Ecto neural progenitor cell (in vitro differentiated cells): ENCODE measurements at regions not wholly inside any gene's neighbourhood (a gene's known extent, or its start where the extent isn't known, plus 50 kb on each side); places are given as distances from the start of the nearest gene placed in this dataset.
"Not testable (repeated sequence)": the region's sequence is repeated elsewhere in the genome, so short reads cannot be mapped to it uniquely, and the experiment has no call there.

Experiments used
- DNase-seq: peaks from one replicate; pipeline ENCODE4 v3.0.0-alpha.2; 2018; ENCODE audit warnings: low spot score

- no peak for DNase-seq
Measured at GRCh38 chr4:62683799-62684566, 1483.9 kb downstream of the ADGRL3 start.

GRCh38 chr4:62676962-62677361, 1476.8 kb downstream of the ADGRL3 start:
- no peak for DNase-seq

- no peak for DNase-seq
Measured at GRCh38 chr4:62670514-62670913, 1470.4 kb downstream of the ADGRL3 start.

- no peak for DNase-seq
Measured at GRCh38 chr4:62661821-62662220, 1461.7 kb downstream of the ADGRL3 start.

DNA sequence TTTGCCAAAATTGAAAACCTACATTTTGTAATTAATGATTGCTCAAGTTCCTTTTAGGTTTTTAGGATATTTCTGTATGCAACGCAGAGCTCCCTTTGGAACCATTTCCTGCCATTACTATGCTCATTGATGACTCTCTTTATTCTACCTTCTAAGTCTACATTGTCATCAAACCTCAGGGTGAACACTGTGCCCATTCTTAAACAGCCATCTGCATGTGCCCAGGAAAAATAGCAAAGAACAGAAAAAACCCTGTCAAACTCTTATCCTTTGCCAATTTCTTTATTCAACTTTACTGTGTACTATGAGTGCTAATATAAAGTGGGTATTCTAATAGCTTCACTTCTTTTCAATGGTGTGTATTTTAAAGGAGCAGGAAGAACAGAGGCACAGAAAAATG, 1455.9 kb downstream of the ADGRL3 start:
- DNase-seq: no peak

DNA sequence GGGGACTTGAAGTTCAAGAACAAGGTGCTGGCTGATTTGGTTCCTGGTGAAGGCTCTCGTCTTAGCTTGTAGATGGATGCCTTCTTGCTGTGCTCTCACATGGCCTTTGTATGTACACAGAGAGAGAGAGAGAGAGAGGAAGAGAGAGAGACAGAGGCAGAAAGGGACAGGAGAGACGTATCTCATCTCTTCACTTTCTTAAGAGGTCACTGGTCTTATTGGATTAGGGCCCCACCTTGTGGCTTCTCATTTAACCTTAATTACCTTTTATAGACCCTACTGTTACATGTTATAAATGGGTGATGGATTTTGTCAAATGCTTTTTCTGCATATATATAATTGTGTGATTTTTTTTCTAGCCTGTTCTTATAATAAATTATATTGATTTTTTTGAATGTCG, 1444.2 kb downstream of the ADGRL3 start:
- no peak for DNase-seq

DNA sequence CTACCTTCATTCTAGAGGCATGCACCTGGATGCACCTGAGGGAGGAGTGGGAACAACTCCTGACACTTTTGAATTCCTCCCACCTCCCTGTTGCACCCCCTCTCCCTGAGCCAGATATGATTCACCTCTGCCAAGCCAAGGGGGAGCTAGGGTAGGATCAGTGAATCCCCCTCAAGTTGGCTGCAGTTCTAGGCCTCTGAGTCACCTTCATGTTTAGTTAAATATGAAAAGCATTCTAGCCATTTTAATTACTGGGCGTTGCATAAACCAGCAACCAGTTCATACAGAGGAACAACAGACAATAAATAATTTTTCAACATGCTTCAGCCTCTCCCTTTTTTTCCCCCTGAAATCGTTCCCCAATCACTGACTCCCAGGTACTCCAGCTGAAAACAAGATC, 1440.2 kb downstream of the ADGRL3 start:
- DNase-seq: no peak

- no peak for DNase-seq
Measured at GRCh38 chr4:62627671-62628070, 1427.5 kb downstream of the ADGRL3 start.

DNA sequence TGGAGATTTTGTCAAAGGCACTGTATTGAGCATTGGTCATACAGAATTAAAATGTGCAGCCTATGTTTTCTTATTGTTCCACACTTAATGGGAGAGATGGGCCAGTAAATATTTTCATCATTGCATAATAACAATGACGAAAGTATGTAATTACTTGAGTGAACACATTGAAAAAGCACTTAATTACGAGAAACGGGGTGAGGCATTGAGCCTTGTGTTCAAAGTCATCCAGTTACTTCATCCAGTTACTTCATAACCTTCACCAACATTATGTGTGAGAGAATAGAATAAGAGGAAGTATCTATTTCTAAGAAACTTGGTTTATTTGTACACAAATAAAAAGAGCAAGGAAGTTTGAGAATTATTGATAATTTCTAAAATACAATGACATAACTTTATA, 1427.0 kb downstream of the ADGRL3 start:
- no peak for DNase-seq

DNA sequence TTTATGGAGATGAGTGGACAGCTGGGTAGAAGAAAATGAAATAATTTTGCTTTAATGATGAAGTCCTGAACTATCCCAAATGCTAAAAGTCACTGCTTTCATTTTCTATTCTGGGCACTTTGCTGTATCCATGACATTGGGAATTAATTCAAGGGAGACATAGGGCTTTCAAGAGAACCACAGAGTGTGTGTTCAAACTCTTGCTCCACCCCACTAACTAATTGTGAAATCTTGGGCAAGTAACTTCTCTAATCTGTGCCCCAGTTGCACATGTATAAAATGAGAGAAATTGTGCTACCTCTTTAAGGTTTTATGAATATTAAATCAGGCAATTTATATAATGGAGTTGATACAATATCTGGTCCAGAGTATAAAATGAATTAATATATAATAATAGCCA, 1422.0 kb downstream of the ADGRL3 start:
- DNase-seq: no peak

DNA sequence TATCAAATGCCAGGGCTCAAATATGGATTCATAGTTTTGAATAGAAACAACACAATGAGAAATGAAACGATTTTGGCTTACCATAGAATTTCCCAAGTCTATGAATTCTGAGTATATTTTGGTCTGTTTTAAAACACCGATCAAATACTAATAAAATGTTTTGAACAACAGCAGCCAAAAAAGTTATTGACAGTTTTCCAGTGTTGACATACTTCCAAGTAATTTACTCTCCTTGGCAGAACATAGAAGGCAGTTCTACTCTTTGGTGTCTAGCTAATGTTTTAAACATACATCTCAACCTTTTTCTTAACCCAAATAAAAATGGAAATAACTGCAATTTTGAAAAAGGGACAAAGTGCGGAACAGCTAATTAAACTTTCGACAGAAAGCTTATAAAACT, 1419.8 kb downstream of the ADGRL3 start:
- DNase-seq: no peak

DNA sequence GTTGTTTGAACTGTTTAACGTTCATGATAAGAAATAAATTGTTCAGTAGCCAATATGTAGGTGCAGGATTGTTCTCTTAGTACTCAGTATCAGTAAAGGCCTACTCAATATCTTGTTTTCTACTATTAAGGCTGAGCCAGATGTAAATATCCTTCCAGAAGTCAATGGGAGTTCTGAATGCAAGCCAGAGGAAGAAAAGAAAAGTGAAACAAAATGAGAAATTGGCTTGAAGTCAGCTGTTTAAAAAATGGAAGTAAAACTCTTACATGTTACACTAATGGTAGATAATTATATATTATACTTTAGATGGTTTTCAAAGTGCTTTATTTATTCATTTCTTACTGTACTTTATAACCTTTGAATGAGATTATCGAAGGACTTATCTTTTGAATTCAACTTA, 1417.9 kb downstream of the ADGRL3 start:
- DNase-seq: no peak

GRCh38 chr4:62601737-62602136, 1401.6 kb downstream of the ADGRL3 start:
- DNase-seq: no peak

GRCh38 chr4:62595265-62595664, 1395.1 kb downstream of the ADGRL3 start:
- DNase-seq: not testable (repeated sequence)

DNA sequence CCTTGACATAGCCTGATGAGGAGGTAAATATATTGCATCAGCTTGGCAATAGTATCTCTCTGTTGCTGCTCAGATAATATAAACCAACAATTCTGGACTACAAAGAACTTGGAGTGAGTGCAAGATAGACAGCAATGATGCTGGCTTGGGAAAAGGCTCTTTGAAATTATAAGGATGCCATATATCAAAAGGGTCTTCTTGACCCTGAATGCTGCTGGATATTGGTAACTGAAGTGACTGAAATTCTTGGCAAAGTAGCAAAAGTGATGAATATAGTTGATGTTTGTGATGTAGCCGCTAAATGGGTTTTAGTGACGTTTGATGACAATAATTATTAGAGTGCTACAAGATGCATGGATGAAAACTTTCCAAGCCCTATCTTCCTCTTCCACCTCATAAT, 1391.6 kb downstream of the ADGRL3 start:
- DNase-seq: no peak

- no peak for DNase-seq
Measured at GRCh38 chr4:62588671-62589070, 1388.5 kb downstream of the ADGRL3 start.

DNA sequence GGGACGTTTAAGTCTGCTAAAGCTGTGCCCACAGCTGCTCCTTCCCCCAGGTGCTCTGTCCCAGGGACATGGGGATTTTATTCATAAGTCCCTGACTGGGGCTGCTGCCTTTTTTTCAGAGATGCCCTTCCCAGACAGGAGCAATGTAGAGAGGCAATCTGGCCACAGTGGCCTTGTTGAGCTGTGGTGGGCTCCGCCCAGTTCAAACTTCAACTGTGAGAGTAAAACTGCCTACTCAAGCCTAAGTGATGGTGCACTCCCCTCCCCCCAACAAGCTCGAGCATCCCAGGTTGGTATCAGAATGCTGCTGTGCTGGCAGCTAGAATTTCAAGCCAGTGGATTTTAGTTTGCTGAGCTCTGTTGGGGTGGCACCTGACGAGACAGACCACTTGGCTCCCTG, 1371.4 kb downstream of the ADGRL3 start:
- DNase-seq: no peak

DNA sequence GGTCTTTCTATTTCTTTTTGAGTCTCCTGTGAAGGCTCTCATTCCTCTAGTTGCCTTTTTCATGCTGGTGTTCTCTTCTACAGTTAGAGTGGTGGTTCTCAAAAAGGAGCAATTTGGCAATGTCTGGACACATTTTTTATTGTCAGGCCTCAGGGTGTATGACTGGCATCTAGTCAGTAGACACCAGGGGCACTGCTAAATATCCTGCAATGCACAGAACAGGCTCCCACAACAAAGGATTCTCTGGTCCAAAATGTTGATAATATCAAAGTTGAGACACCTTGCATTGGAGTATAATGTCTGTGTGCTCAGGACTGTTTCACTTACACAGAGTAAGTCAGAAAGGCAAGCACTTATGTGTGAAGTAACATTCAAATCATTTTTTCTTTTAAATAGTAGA, 1360.7 kb downstream of the ADGRL3 start:
- no peak for DNase-seq

GRCh38 chr4:62550121-62550520, 1350.0 kb downstream of the ADGRL3 start:
- no peak for DNase-seq

DNA sequence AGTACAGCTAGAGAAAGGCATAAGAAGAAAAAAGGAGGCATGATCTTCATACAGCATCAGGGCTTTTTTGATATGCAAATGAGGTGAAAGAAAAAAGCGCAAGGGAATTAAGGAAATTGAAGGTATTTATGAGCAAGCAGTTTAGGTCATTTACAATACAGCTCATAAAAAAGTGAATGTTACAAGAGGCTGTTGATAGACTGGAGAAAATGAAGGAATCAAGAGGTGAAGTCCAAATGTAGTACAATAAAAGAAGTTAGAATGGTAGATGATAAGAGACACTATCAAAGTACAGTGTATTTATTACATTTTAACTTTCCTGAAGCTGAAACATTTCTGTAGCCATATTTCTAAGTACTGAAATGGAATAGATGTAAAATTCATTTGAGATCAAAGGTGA, 1349.5 kb downstream of the ADGRL3 start:
- no peak for DNase-seq

GRCh38 chr4:62548765-62549164, 1348.6 kb downstream of the ADGRL3 start:
- no peak for DNase-seq

GRCh38 chr4:62548108-62548524, 1348.0 kb downstream of the ADGRL3 start:
- peak; percentile 46 for DNase-seq

- no peak for DNase-seq
Measured at GRCh38 chr4:62544428-62544827, 1344.3 kb downstream of the ADGRL3 start.

GRCh38 chr4:62543002-62543401, 1342.9 kb downstream of the ADGRL3 start:
- no peak for DNase-seq
